Activated T-cell treated with anti-CD3 and anti-CD28 coated beads for 1 hour (primary cell): ENCODE measurements at regions not wholly inside any gene's neighbourhood (a gene's known extent, or its start where the extent isn't known, plus 50 kb on each side); places are given as distances from the start of the nearest gene placed in this dataset.
"Not testable (repeated sequence)": the region's sequence is repeated elsewhere in the genome, so short reads cannot be mapped to it uniquely, and the experiment has no call there.

Source experiments
- DNase-seq: peaks from one replicate; pipeline ENCODE4 v3.0.0-alpha.2; 2020; ENCODE audit warnings: low read depth

GRCh38 chr11:104776501-104777170 lies 121.6 kb downstream of the CASP12 start:
- no peak for DNase-seq

- no peak for DNase-seq
Measured at GRCh38 chr11:104774578-104774977, 123.7 kb downstream of the CASP12 start.

GRCh38 chr11:104772806-104773241 lies 125.4 kb downstream of the CASP12 start:
- DNase-seq, result no peak

- no peak for DNase-seq
Measured at GRCh38 chr11:104771763-104772162, 126.5 kb downstream of the CASP12 start.

- not testable (repeated sequence) for DNase-seq
Measured at GRCh38 chr11:104771046-104771445, 127.2 kb downstream of the CASP12 start.

GRCh38 chr11:104765401-104766095 lies 132.7 kb downstream of the CASP12 start:
- no peak for DNase-seq

- no peak for DNase-seq
Measured at GRCh38 chr11:104764710-104765045, 133.6 kb downstream of the CASP12 start.

GRCh38 chr11:104763930-104764709 lies 134.1 kb downstream of the CASP12 start:
- no peak for DNase-seq

GRCh38 chr11:104761511-104761910 lies 136.7 kb downstream of the CASP12 start:
- DNase-seq, result no peak

- DNase-seq, result no peak
Measured at GRCh38 chr11:104759464-104759863, 138.8 kb downstream of the CASP12 start.

GRCh38 chr11:104738918-104739317 lies 159.3 kb downstream of the CASP12 start:
- no peak for DNase-seq

GRCh38 chr11:104738208-104738607 lies 160.1 kb downstream of the CASP12 start:
- DNase-seq, result no peak

GRCh38 chr11:104736502-104736901 lies 161.8 kb downstream of the CASP12 start:
- no peak for DNase-seq

- DNase-seq, result no peak
Measured at GRCh38 chr11:104734998-104735397, 163.3 kb downstream of the CASP12 start.

- no peak for DNase-seq
Measured at GRCh38 chr11:104731890-104732289, 166.4 kb downstream of the CASP12 start.

GRCh38 chr11:104728927-104729326 lies 169.3 kb downstream of the CASP12 start:
- no peak for DNase-seq

GRCh38 chr11:104727768-104728167 lies 170.5 kb downstream of the CASP12 start:
- no peak for DNase-seq

GRCh38 chr11:104727095-104727494 lies 171.2 kb downstream of the CASP12 start:
- no peak for DNase-seq

GRCh38 chr11:104725796-104726408 lies 172.4 kb downstream of the CASP12 start:
- DNase-seq, result no peak

- DNase-seq, result no peak
Measured at GRCh38 chr11:104713401-104713800, 184.9 kb downstream of the CASP12 start.

GRCh38 chr11:104705490-104706190 lies 192.6 kb downstream of the CASP12 start:
- DNase-seq, result peak; percentile 43

- DNase-seq, result no peak
Measured at GRCh38 chr11:104704888-104705287, 193.4 kb downstream of the CASP12 start.
